ENCODE measurements at regions not wholly inside any gene's neighbourhood (a gene's known extent, or its start where the extent isn't known, plus 50 kb on each side); places are given as distances from the start of the nearest gene placed in this dataset.

- TF ChIP-seq CTCF (IDR thresholded peaks at IDR 0.05): no peak
- TF ChIP-seq POLR2A (IDR thresholded peaks at IDR 0.05): no peak
These were observed 52.8 kb upstream of the IGLL5 start for GRCh38 chr22:22834783-22835182.
